SJSA1 (cell line): ENCODE measurements at regions not wholly inside any gene's neighbourhood (a gene's known extent, or its start where the extent isn't known, plus 50 kb on each side); places are given as distances from the start of the nearest gene placed in this dataset.

Experiments
- DNase-seq, 2 experiments: peaks; one replicate each; pipeline ENCODE4 v3.0.0-alpha.2; 2015 to 2020; ENCODE audit warnings: low spot score in 2 of 2, low read depth in 1 of 2
- H3K27ac ChIP-seq: fragments of 250-450 bp; sonication (Bioruptor Pico); 2 replicates; pipeline ENCODE4 v1.5.1; 2020; ENCODE audit warnings: mild to moderate bottlenecking, moderate library complexity
- H3K27me3 ChIP-seq: fragments of 250-450 bp; sonication (Bioruptor Pico); replicated peaks from 2 replicates; pipeline ENCODE4 v1.5.1; 2020; ENCODE audit warnings: mild to moderate bottlenecking, moderate library complexity
- H3K36me3 ChIP-seq: fragments of 250-450 bp; sonication (Bioruptor Pico); 2 replicates; pipeline ENCODE4 v1.5.1; 2020; ENCODE audit warnings: mild to moderate bottlenecking
- H3K4me1 ChIP-seq: fragments of 250-450 bp; sonication (Bioruptor Pico); replicated peaks from 2 replicates; pipeline ENCODE4 v1.6.1; 2021; ENCODE audit warnings: mild to moderate bottlenecking
- H3K4me3 ChIP-seq: fragments of 250-450 bp; sonication (Bioruptor Pico); 2 replicates; pipeline ENCODE4 v1.5.1; 2020; ENCODE audit warnings: mild to moderate bottlenecking
- H3K9me3 ChIP-seq: fragments of 250-450 bp; sonication (Bioruptor Pico); replicated peaks from 2 replicates; pipeline ENCODE4 v1.5.1; 2020; ENCODE audit warnings: mild to moderate bottlenecking

DNA sequence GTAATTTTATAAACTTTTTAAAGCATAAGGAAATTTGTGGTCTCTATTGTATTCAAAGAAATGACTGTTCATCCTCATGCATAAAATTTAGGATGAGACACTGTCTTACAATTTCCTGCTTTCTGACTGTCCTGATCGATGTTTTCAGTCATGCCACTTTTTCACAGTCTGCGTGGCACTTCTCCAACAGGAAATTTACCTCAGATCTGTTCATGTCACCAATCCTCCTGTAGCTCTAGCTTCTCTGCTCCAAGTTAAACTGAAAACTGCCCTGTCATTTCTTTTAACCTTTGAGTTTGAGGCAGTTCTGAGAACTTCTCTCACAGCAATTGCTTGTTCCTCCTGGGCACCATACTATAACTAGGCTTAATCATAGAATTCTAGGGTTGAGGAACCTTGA lies 455.1 kb downstream of the EFNA5 start:
- Histone ChIP-seq H3K27ac (no peak overlapping the region), H3K36me3 (no peaks in the 10 kb centered on the region), H3K9me3 (no peaks in the 10 kb centered on the region), H3K4me1 (no peaks in the 10 kb centered on the region), H3K4me3 (no peak overlapping the region), H3K27me3 (no peaks in the 10 kb centered on the region)
- no peak for DNase-seq

DNA sequence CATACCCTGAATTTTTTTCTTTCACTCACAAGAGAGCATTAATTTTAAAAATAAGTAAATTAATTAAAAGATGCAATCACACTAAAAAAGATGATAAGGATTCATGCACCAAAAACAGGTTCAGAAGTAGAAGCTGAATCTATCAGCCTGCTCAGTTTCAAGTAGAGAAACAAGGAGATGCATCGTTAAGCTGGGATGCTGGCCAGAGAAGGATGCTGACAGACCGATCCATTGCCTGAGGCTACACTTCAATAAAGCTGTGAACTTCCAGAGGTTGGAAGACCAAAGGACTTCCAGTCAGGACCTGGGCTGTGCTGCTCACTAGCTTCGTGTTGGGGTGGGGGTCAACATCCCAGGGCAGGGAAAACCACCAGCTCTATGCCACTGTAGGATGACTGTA lies 457.7 kb downstream of the EFNA5 start:
- Histone ChIP-seq H3K27ac (no peak overlapping the region), H3K36me3 (no peaks in the 10 kb centered on the region), H3K4me3 (no peak overlapping the region), H3K9me3 (no peaks in the 10 kb centered on the region), H3K27me3 (no peaks in the 10 kb centered on the region), H3K4me1 (no peaks in the 10 kb centered on the region)
- no peak for DNase-seq

DNA sequence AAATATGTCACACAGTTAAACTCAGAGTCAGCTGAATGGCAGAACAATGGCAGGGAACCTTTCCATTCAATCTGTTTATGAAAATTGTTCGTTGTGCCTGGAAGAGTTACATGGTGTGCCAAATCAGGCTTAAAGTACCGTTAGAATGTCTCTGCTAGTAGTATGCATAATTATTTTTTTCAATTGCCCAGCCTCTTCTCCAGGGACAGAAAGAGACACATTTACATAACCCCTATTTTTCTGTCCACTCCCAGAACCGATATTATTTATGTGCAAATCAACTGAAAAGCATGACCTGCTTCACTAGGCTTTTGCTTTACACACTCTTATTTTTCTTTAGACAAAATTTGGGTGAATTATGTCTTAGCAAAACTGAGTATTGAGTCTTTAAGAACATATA lies 459.1 kb downstream of the EFNA5 start:
- H3K27ac ChIP-seq = no peak overlapping the region
- no peaks in the 10 kb centered on the region for H3K27me3 ChIP-seq
- no peak for DNase-seq
- H3K4me3 ChIP-seq = no peak overlapping the region
- H3K36me3 ChIP-seq = no peaks in the 10 kb centered on the region
- no peaks in the 10 kb centered on the region for H3K4me1 ChIP-seq
- no peaks in the 10 kb centered on the region for H3K9me3 ChIP-seq

DNA sequence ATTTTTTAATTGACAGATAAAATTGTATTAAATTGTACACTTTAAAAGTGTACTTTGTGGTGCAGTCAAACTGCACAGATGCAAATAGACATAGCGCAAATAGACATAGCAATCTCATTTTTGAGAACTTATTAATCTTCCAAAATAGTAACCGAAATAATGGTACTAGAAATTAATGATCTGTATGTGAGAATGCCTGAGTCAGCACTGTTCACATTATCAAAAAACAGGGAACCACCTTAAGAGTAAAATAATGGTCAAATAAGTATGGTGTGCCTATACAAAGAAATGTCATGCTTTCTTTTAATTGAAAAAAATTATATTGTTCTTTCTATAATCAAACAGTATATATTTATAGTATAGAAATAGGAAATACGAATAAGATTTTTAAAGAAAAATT lies 461.9 kb downstream of the EFNA5 start:
- H3K36me3 ChIP-seq = no peaks in the 10 kb centered on the region
- H3K27me3 ChIP-seq = no peaks in the 10 kb centered on the region
- H3K4me1 ChIP-seq = no peaks in the 10 kb centered on the region
- no peak for DNase-seq
- no peaks in the 10 kb centered on the region for H3K9me3 ChIP-seq
- no peak overlapping the region for H3K4me3 ChIP-seq
- no peak overlapping the region for H3K27ac ChIP-seq

DNA sequence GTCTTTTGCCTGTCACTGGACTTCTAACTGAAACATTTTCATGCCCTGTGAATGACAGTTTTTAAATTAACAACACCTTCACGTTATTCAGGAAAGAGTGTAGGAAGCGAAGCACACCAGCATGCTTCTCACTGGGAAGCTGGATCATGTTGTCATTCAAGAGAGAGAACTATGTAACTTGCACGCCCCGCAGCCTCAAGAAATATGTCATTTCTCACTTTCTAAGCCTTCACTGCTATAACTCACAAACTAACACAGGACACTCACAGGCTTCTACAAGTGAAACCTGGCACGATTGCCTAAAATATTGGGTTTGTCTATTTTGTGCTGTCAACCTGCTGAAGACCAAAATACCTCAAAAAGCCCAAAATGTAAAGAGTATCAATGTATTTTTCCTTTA lies 466.3 kb downstream of the EFNA5 start:
- H3K27ac ChIP-seq = no peak overlapping the region
- no peaks in the 10 kb centered on the region for H3K4me1 ChIP-seq
- no peak overlapping the region for H3K4me3 ChIP-seq
- DNase-seq = no peak
- no peaks in the 10 kb centered on the region for H3K27me3 ChIP-seq
- H3K9me3 ChIP-seq = no peaks in the 10 kb centered on the region
- no peaks in the 10 kb centered on the region for H3K36me3 ChIP-seq

DNA sequence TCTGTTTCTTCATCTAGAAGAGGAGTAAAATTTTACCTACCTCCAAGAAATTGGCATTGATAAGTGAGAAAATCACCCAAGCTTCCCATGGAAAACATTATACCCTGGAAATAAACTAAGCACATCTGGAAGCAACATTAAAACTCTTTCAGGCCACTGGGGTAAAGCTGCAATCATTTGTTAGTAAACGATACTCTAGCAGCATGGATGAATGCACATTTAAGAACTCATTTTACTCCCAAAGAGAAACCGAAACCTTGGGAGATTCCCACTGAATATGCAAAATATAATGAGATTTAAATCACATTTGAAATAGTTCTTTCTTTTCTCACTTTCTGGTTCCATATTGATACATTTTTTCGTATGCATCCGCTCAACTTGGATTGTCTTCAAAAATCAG lies 467.5 kb downstream of the EFNA5 start:
- no peak overlapping the region for H3K4me3 ChIP-seq
- no peaks in the 10 kb centered on the region for H3K4me1 ChIP-seq
- H3K27me3 ChIP-seq = no peaks in the 10 kb centered on the region
- no peaks in the 10 kb centered on the region for H3K9me3 ChIP-seq
- no peak overlapping the region for H3K27ac ChIP-seq
- no peak for DNase-seq
- no peaks in the 10 kb centered on the region for H3K36me3 ChIP-seq

DNA sequence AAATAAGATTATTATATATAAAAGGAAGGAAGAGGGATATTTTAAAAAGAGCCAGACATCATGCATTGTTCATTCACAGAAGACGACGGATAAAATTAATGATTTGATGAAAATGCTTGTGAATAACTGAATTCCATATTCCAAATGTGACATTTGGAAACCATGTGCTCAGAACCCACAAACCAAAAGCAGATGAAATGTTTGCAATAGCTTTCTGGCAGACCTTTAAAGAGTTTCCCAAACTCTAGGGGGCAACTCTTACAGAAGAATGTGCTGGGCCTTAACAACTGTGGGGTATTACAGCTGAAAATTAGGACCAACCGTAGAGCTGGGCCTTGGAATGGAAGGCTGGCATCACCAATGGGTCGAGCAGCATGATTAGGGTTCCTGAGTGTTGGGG lies 471.0 kb downstream of the EFNA5 start:
- Histone ChIP-seq H3K9me3 (no peaks in the 10 kb centered on the region), H3K27ac (no peak overlapping the region), H3K27me3 (no peaks in the 10 kb centered on the region), H3K4me3 (no peak overlapping the region), H3K4me1 (no peaks in the 10 kb centered on the region), H3K36me3 (no peaks in the 10 kb centered on the region)
- no peak for DNase-seq

DNA sequence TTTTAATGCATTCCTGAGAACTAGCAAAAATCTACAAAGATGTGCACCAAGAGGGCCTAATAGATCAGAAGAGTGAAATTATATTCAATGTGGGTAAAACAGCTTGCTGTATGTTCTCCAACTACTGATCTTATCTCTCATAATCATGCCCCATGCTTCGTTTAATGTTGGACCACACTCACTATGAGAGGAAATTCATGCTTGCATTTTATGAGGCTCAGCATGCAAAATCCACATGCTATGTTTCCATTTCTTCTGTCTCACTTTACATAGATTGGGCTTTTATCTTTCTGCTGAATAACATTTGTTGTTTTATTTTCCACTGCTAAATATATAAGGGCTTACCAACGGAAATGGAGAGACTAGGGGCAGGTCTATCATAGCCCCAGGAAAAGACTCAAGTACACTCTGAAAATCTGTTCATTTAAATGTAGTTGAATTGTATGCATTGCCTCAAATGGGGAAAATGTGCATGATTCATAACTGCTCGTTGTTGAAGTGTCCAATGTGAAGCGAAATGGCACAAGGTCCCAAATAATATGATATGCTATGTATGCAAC lies 474.2 kb downstream of the EFNA5 start:
- H3K27ac ChIP-seq = no peak overlapping the region

DNA sequence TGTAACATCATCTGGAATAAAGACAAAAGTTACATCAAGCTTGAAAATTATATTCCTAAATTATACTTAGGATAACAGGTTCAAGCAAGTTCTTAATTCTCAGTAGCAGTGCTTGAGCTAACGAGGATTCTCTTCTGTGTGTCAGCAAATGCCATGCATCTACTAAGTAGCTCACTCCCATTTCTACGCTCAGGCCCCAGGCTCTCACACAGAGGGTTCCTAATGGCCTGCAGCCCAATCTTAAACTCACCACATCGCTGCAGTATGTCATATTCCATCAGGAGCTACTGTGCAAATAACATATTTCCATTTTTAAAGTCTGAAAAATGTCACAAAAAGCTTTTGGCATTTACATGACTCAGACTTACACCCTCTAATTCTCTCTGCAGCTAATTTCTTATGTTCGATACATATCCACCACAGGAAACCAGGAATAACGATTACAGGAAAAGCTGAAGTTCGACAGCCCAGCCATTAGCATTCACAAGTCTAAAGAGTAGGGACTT lies 474.8 kb downstream of the EFNA5 start:
- Histone ChIP-seq H3K4me3 (no peak overlapping the region), H3K36me3 (no peaks in the 10 kb centered on the region), H3K27ac (no peak overlapping the region), H3K4me1 (no peaks in the 10 kb centered on the region), H3K9me3 (no peaks in the 10 kb centered on the region), H3K27me3 (no peaks in the 10 kb centered on the region)
- DNase-seq = no peak

More for the DNA sequence above, 474.2 kb downstream of the EFNA5 start:
- DNase-seq = no peak
- H3K9me3 ChIP-seq = no peaks in the 10 kb centered on the region
- H3K27me3 ChIP-seq = no peaks in the 10 kb centered on the region
- H3K4me1 ChIP-seq = no peaks in the 10 kb centered on the region
- no peaks in the 10 kb centered on the region for H3K36me3 ChIP-seq
- no peak overlapping the region for H3K4me3 ChIP-seq

DNA sequence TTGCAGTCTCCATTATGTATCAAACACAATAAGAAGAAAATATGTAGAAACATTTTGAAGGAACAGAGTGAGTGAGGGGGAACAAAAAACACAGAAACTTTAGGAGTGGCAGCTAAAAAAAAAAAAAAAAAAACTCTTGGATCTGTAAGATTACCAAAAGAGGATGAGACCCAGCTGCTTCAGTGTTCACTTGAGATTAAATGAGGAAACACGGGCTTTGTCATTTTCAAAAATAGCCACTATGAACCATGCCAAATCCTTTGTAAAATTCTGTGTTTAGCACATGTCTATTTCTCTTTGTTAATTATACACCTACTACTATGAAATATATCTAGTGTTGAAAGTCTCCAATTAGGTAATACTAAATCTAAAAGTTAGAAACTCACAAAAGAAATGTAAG lies 485.9 kb downstream of the EFNA5 start:
- H3K4me1 ChIP-seq = no peaks in the 10 kb centered on the region
- H3K9me3 ChIP-seq = no peaks in the 10 kb centered on the region
- no peak overlapping the region for H3K4me3 ChIP-seq
- H3K27me3 ChIP-seq = no peaks in the 10 kb centered on the region
- DNase-seq = no peak
- no peak overlapping the region for H3K27ac ChIP-seq
- no peaks in the 10 kb centered on the region for H3K36me3 ChIP-seq

DNA sequence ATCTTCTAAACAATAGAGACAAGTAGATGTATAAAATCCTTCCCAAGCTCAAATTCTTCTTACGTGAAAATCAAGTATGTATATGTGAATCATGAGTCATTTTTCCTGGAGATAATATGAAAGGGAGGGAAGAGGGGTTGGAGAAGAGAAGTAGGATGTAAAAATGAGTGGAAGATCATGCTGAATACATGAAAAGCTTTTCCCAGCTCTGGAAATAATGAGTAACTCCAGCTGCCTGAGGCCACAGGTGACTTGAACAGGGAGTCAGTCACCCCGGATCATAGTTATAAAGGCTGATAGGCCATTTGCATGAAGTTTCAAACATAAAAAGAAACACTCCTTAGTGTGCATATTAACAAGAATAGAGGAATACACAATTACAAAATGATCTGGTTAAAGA lies 486.7 kb downstream of the EFNA5 start:
- Histone ChIP-seq H3K27ac (no peak overlapping the region), H3K4me3 (no peak overlapping the region), H3K4me1 (no peaks in the 10 kb centered on the region), H3K27me3 (no peaks in the 10 kb centered on the region), H3K9me3 (no peaks in the 10 kb centered on the region), H3K36me3 (no peaks in the 10 kb centered on the region)
- DNase-seq = no peak

DNA sequence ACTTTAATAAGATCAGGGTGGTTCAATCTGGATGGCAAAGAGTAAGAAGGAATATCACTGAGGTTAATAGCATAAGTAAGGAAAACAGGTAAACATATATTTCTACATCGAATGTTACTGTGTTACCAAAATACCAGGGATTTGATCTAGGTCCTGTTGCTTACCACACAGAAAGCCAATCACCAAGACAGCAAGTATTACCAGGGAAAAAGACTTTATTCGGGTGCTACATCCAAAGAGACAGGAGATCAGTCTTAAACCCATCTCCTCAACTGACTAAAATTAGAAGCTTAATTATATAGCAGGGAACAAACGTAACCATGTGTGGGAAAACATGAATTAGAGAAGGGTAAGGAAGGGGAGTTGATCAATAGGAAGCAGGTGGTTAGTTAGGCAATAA lies 500.1 kb downstream of the EFNA5 start:
- no peak for DNase-seq
- Histone ChIP-seq H3K4me1 (no peaks in the 10 kb centered on the region), H3K27me3 (no peaks in the 10 kb centered on the region), H3K27ac (no peak overlapping the region), H3K36me3 (no peaks in the 10 kb centered on the region), H3K9me3 (peaks cover 3% of the 10 kb centered on the region; the same call in 1 of the 2 replicates), H3K4me3 (no peak overlapping the region)

DNA sequence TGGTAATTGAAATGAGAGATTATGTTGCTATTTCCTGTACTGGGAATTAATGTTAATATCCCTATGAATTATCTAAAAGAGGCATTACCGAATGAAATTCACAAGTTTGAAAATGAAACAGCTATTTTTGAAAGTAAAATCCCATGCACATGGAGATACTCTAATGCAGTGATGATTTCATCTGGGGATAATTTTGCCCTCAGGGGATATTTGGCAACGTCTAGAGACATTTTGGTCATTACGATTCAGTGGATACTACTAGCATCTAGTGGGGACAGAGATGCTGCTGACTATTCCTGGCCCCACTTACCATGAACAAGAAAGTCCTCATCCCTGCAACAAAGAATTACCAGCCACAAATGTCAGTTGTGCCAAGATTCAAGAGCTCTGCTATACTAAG lies 500.9 kb downstream of the EFNA5 start:
- H3K4me1 ChIP-seq = no peaks in the 10 kb centered on the region
- no peak overlapping the region for H3K4me3 ChIP-seq
- no peaks in the 10 kb centered on the region for H3K27me3 ChIP-seq
- no peak for DNase-seq
- H3K36me3 ChIP-seq = no peaks in the 10 kb centered on the region
- peaks cover 3% of the 10 kb centered on the region; the same call in 1 of the 2 replicates for H3K9me3 ChIP-seq
- no peak overlapping the region for H3K27ac ChIP-seq

DNA sequence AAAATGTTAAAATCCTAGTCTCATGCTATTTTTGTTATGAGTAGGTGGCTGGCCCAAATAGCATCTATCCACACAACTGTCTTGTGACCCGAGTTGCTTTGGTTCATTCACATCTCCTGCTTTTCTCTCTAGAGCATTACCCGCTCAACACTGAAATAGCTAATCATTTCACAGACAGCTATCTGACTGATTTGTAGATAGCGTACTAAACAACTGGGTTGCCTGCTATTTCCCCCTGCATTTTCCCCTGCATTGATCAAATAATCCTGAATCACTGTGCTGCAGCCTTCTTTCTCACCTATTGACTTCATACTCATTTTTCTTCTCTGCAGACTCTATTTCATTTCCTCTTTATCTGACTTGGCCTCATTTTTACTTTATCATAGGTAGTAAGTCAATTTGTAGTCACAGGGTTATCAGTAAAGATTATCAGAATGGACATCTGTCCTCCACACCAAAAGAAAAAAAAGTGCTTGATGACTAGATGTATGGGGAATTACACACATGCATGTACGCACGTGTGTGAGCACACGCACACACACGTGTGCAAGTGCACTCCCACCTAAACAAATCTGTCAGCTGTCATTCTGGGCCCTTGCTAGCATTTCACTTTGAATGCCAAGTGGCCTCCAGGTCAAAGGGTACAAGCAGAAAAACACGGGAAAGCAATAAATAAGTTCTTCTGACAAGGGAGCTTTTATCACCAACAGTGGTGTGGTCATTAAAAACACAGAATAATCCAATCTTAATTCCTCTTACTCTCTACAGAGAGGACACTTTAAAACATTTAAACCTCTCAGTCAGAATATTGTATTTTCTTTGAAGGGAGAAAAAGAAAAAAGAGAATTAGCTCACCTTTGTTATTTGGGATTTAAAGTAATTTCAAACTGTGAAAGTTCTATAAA lies 501.6 kb downstream of the EFNA5 start:
- no peak overlapping the region for H3K27ac ChIP-seq
- H3K36me3 ChIP-seq = no peaks in the 10 kb centered on the region
- H3K27me3 ChIP-seq = no peaks in the 10 kb centered on the region
- no peak for DNase-seq
- no peak overlapping the region for H3K4me3 ChIP-seq
- H3K4me1 ChIP-seq = no peaks in the 10 kb centered on the region
- H3K9me3 ChIP-seq = peaks cover 3% of the 10 kb centered on the region; the same call in 1 of the 2 replicates
